ENCODE measurements at regions not wholly inside any gene's neighbourhood (a gene's known extent, or its start where the extent isn't known, plus 50 kb on each side); places are given as distances from the start of the nearest gene placed in this dataset.

- no peak for TF ChIP-seq CTCF (IDR thresholded peaks at IDR 0.05)
- TF ChIP-seq POLR2A (IDR thresholded peaks at IDR 0.05) = no peak
- no peak for TF ChIP-seq POLR2AphosphoS5 (IDR thresholded peaks at IDR 0.05)
Measured at GRCh38 chr3:3951071-3951470, 151.8 kb downstream of the LRRN1 start.
